Spleen (tissue), 7 donors: ENCODE measurements at regions not wholly inside any gene's neighbourhood (a gene's known extent, or its start where the extent isn't known, plus 50 kb on each side); places are given as distances from the start of the nearest gene placed in this dataset.

ENCODE experiments used
- CTCF ChIP-seq, 11 experiments: fragments of 200-600 bp in 7 of 11; fragments of 450-650 bp in 4 of 11; sonication (generic) in 4 of 11; IDR thresholded peaks in 8 of 11; conservative IDR thresholded peaks in 3 of 11; 1 replicate in 7 of 11; 2 replicates in 4 of 11; pipeline versions ENCODE4 v1.4.0 to v1.8.0; 2016 to 2021; ENCODE audit warnings: antibody characterized with exemption in 11 of 11, inconsistent platforms in 4 of 11, mild to moderate bottlenecking in 1 of 11
- POLR2A ChIP-seq, 3 donors: fragments of 450-650 bp; IDR thresholded peaks; one replicate each; pipeline ENCODE4 v1.5.1; 2017; ENCODE audit warnings: antibody characterized with exemption in 3 of 3, mild to moderate bottlenecking in 1 of 3
- donor health status: DM: no; HTN: no; CAD: no; lungs with moderate emphysema.
- donor health status: DM: no; HTN: no; CAD: no.
- donor health status: DM: no; HTN: no; CAD: no.

- TF ChIP-seq CTCF (IDR thresholded peaks at IDR 0.05 in 8 of 11, conservative IDR thresholded peaks at IDR 0.05 in 3 of 11): no peak
- TF ChIP-seq POLR2A (IDR thresholded peaks at IDR 0.05): no peak
Observed at GRCh38 chr9:102354041-102354440, 615.6 kb upstream of the GRIN3A start.
